NT2/D1 (cell line): ENCODE measurements at regions not wholly inside any gene's neighbourhood (a gene's known extent, or its start where the extent isn't known, plus 50 kb on each side); places are given as distances from the start of the nearest gene placed in this dataset.
"Not testable (repeated sequence)": the region's sequence is repeated elsewhere in the genome, so short reads cannot be mapped to it uniquely, and the experiment has no call there.

ENCODE experiments used
- DNase-seq: peaks from one replicate; pipeline ENCODE4 v3.0.0-alpha.2; 2011; ENCODE audit warnings: low read depth, low spot score
- H3K27me3 ChIP-seq: 2 replicates; pipeline ENCODE4 v1.6.0; 2011; ENCODE audit warnings: mild to moderate bottlenecking; ENCODE audit not compliant: insufficient read length, insufficient read depth
- H3K36me3 ChIP-seq: 2 replicates; pipeline ENCODE4 v1.6.1; 2011; ENCODE audit warnings: mild to moderate bottlenecking, low read length, mixed read lengths; ENCODE audit not compliant: insufficient read depth, insufficient read length
- H3K4me1 ChIP-seq: 2 replicates; pipeline ENCODE4 v1.5.1; 2011; ENCODE audit not compliant: insufficient read depth, insufficient read length
- H3K4me3 ChIP-seq: 2 replicates; pipeline ENCODE4 v1.5.1; 2011; ENCODE audit warnings: low read depth; ENCODE audit not compliant: insufficient read length
- H3K9ac ChIP-seq: 2 replicates; pipeline ENCODE4 v1.6.0; 2011; ENCODE audit warnings: low read depth; ENCODE audit not compliant: insufficient read length
- H3K9me3 ChIP-seq: 2 replicates; pipeline ENCODE4 v1.5.1; 2011; ENCODE audit warnings: mild to moderate bottlenecking, low read length; ENCODE audit not compliant: insufficient read depth
- SUZ12 ChIP-seq: IDR thresholded peaks from 2 replicates; pipeline ENCODE4 v1.6.1; 2011; ENCODE audit not compliant: insufficient read length, insufficient read depth; ENCODE audit errors: extremely low read depth
- YY1 ChIP-seq: IDR thresholded peaks from 2 replicates; pipeline ENCODE4 v1.6.1; 2011; ENCODE audit not compliant: insufficient read length, insufficient read depth
- ZNF274 ChIP-seq: IDR thresholded peaks from 2 replicates; pipeline ENCODE4 v1.6.1; 2011; ENCODE audit warnings: mild to moderate bottlenecking, low read depth, low read length

DNA sequence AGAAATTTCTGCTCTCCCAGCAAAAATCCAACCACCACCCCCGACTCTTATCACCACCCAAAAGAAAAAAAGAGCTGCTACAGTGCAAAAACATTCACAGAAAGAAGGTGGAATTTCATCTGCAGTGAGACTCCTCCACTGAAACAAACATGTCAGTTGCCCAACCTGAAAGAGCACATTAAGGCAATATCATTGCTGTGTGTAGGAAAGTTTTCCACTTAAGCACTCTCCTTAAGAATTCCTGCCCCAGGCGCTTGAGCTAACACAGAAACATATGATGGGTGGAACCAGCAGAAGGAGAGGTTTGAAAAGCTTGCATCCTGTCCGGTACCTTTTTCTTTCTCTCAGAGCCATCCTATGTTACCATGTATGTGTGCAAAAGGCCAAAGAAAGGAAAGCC is 200.8 kb upstream of the GADL1 start:
- no peaks in the 10 kb centered on the region for H3K36me3 ChIP-seq
- no peak overlapping the region for H3K4me3 ChIP-seq
- H3K9me3 ChIP-seq, result no peaks in the 10 kb centered on the region
- no peak overlapping the region for H3K9ac ChIP-seq
- no peak for DNase-seq
- no peak for TF ChIP-seq YY1
- TF ChIP-seq ZNF274, result no peak
- TF ChIP-seq SUZ12, result no peak
- no peaks in the 10 kb centered on the region for H3K27me3 ChIP-seq
- H3K4me1 ChIP-seq, result no peaks in the 10 kb centered on the region

- no peak for TF ChIP-seq ZNF274
- TF ChIP-seq YY1, result no peak
- no peak for TF ChIP-seq SUZ12
- DNase-seq, result no peak
- H3K36me3 ChIP-seq, result no peaks in the 10 kb centered on the region
- H3K4me1 ChIP-seq, result no peaks in the 10 kb centered on the region
- no peaks in the 10 kb centered on the region for H3K27me3 ChIP-seq
- no peak overlapping the region for H3K9ac ChIP-seq
- H3K9me3 ChIP-seq, result no peaks in the 10 kb centered on the region
- no peak overlapping the region for H3K4me3 ChIP-seq
These were observed 202.4 kb upstream of the GADL1 start for GRCh38 chr3:31096661-31097395.

GRCh38 chr3:31100519-31100918 is 206.1 kb upstream of the GADL1 start:
- DNase-seq, result no peak

GRCh38 chr3:31101285-31101684 is 206.8 kb upstream of the GADL1 start:
- not testable (repeated sequence) for DNase-seq, H3K27me3 ChIP-seq, H3K36me3 ChIP-seq, H3K9me3 ChIP-seq, H3K4me3 ChIP-seq, H3K4me1 ChIP-seq, H3K9ac ChIP-seq

More at GRCh38 chr3:31100519-31100918, 206.1 kb upstream of the GADL1 start:
- Histone ChIP-seq H3K9ac (no peak overlapping the region), H3K4me3 (no peak overlapping the region), H3K4me1 (no peaks in the 10 kb centered on the region), H3K9me3 (no peaks in the 10 kb centered on the region), H3K36me3 (no peaks in the 10 kb centered on the region), H3K27me3 (no peaks in the 10 kb centered on the region)
- no peak for TF ChIP-seq YY1
- TF ChIP-seq SUZ12, result no peak
- no peak for TF ChIP-seq ZNF274

DNA sequence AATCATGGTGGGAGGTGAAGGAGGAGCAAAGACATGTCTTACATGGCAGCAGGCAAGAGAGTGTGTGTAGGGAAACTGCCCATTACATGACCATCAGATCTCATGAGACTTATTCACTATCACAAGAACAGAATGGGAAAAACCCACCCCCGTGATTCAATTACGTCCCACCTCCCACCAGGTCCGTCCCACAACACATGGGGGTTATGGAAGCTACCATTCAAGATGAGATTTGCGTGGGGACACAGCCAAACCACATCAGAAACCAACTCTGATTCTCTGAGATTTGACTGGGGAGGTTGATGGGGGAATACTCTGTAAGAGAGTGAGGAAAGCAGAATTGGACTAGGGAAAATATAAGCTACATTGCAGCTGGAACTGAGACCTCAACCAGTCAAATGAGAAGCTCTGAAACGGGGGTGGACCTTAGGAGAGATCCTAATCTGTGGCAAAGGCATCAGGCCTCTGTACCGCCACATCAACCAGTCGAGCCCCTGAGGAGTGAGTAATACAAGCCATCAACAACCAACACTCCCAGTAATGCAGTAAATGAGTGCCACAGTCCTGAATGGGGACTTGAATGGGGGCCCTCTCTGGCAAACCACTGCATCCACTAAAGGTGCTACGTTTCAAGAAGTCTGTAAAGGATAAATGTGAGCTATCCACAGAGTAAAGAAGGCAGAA is 207.9 kb upstream of the GADL1 start:
- Histone ChIP-seq H3K36me3 (no peaks in the 10 kb centered on the region), H3K27me3 (no peaks in the 10 kb centered on the region), H3K4me1 (no peaks in the 10 kb centered on the region), H3K9me3 (no peaks in the 10 kb centered on the region), H3K4me3 (no peak overlapping the region), H3K9ac (no peak overlapping the region)
- TF ChIP-seq ZNF274 (no peak), YY1 (no peak)
- no peak for DNase-seq

DNA sequence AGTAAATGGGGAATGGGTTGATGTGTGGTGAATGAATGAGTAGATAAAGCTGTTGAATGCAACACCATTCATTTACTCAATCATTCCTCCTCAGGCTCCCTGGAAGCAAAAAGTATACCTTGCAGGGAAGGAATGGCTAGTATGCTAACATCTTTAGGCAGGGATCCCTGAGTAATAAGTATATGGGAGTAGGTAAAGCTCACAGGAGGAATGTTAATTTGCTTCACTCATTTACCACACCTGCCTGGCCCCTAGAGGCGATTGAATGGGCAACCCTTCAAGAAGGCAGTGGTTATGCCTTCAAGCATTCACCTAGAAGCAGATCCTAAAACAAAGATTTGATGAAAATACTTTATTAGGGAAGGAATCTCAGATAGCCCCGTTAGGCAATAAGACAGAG is 208.7 kb upstream of the GADL1 start:
- Histone ChIP-seq H3K9me3 (no peaks in the 10 kb centered on the region), H3K9ac (no peak overlapping the region), H3K27me3 (no peaks in the 10 kb centered on the region), H3K36me3 (no peaks in the 10 kb centered on the region), H3K4me1 (no peaks in the 10 kb centered on the region), H3K4me3 (no peak overlapping the region)
- no peak for DNase-seq
- no peak for TF ChIP-seq YY1
- TF ChIP-seq SUZ12, result no peak
- TF ChIP-seq ZNF274, result no peak

- Histone ChIP-seq H3K9ac (no peak overlapping the region), H3K4me3 (no peak overlapping the region), H3K27me3 (no peaks in the 10 kb centered on the region), H3K36me3 (no peaks in the 10 kb centered on the region), H3K4me1 (no peaks in the 10 kb centered on the region), H3K9me3 (no peaks in the 10 kb centered on the region)
- no peak for DNase-seq
- no peak for TF ChIP-seq YY1
- no peak for TF ChIP-seq ZNF274
- TF ChIP-seq SUZ12, result no peak
These were observed 209.2 kb upstream of the GADL1 start for GRCh38 chr3:31103623-31104180.
